H1 (cell line): ENCODE measurements at regions not wholly inside any gene's neighbourhood (a gene's known extent, or its start where the extent isn't known, plus 50 kb on each side); places are given as distances from the start of the nearest gene placed in this dataset.

Experiments
- CTCF ChIA-PET: fragments of 300-600 bp; sonication (Branson Sonifier 250); formaldehyde crosslinking; loops from one replicate; lab custom pipeline; 2021; ENCODE audit not compliant: partially characterized antibody; lab: Charles Lee
- POLR2A ChIA-PET: fragments of 300-600 bp; sonication (Branson Sonifier 250); formaldehyde crosslinking; loops from one replicate; lab custom pipeline; 2021; ENCODE audit warnings: inconsistent platforms; ENCODE audit not compliant: partially characterized antibody; lab: Charles Lee
- DNase-seq, 2 experiments: peaks; one replicate each; pipeline versions ENCODE4 v3.0.0 to v3.0.0-alpha.2; 2010 to 2022; ENCODE audit warnings: low spot score in 2 of 2, low read depth in 1 of 2, mixed read lengths in 1 of 2
- FAIRE-seq: peaks from 2 replicates; lab custom pipeline; 2011; peaks lifted over from hg19 to GRCh38; lab: Jason Lieb, UNC
- H2AFZ ChIP-seq: 2 replicates; pipeline ENCODE4 v1.8.1; 2012; ENCODE audit warnings: low read length, inconsistent platforms
- H2AK5ac ChIP-seq: 2 replicates; pipeline ENCODE4 v1.6.1; 2013; ENCODE audit warnings: low read depth, low read length
- H2BK120ac ChIP-seq: replicated peaks from 2 replicates; pipeline ENCODE3; 2013; ENCODE audit warnings: low read depth, low read length, inconsistent platforms
- H2BK12ac ChIP-seq: 2 replicates; pipeline ENCODE4 v1.6.1; 2013; ENCODE audit warnings: low read depth, low read length
- H2BK15ac ChIP-seq: 2 replicates; pipeline ENCODE4 v1.6.1; 2013; ENCODE audit warnings: low read length
- H2BK20ac ChIP-seq: 2 replicates; pipeline ENCODE4 v1.6.1; 2013; ENCODE audit warnings: low read length
- H2BK5ac ChIP-seq: 2 replicates; pipeline ENCODE4 v1.6.1; 2013; ENCODE audit warnings: low read depth, low read length
- H3K14ac ChIP-seq: 2 replicates; pipeline ENCODE4 v1.6.1; 2013; ENCODE audit warnings: inconsistent platforms; ENCODE audit not compliant: insufficient read length
- H3K18ac ChIP-seq: 2 replicates; pipeline ENCODE4 v1.6.1; 2013; ENCODE audit warnings: low read length; ENCODE audit errors: extremely low read depth
- H3K23ac ChIP-seq: 2 replicates; pipeline ENCODE4 v1.6.1; 2013; ENCODE audit warnings: inconsistent platforms; ENCODE audit not compliant: insufficient read length
- H3K23me2 ChIP-seq: 2 replicates; pipeline ENCODE4 v1.6.1; 2013; ENCODE audit warnings: low read depth, low read length
- H3K27ac ChIP-seq: 2 replicates; pipeline ENCODE4 v1.6.1; 2011; ENCODE audit warnings: low read depth, low read length, inconsistent platforms
- H3K27me3 ChIP-seq, 4 experiments: replicated peaks in 1 of 4; 1 replicate in 1 of 4; 2 replicates in 3 of 4; pipeline versions ENCODE4 v1.6.1 to v1.8.1; 2011 to 2013; ENCODE audit warnings: low read length in 3 of 4, mild to moderate bottlenecking in 3 of 4, inconsistent platforms in 2 of 4, mixed read lengths in 2 of 4, moderate library complexity in 1 of 4; ENCODE audit not compliant: control insufficient read depth in 3 of 4, insufficient read depth in 3 of 4; ENCODE audit errors: extremely low read depth in 1 of 4
- H3K36me3 ChIP-seq, 4 experiments: 2 replicates each; pipeline versions ENCODE4 v1.6.1 to v1.8.1; 2011 to 2013; ENCODE audit warnings: mild to moderate bottlenecking in 4 of 4, low read length in 3 of 4, moderate library complexity in 2 of 4, control low read depth in 1 of 4, inconsistent platforms in 1 of 4; ENCODE audit not compliant: insufficient read depth in 4 of 4, control insufficient read depth in 2 of 4
- H3K4ac ChIP-seq: replicated peaks from 2 replicates; pipeline ENCODE3; 2013; ENCODE audit warnings: low read length, low read depth, mixed read lengths, inconsistent platforms; ENCODE audit not compliant: insufficient read length
- H3K4me1 ChIP-seq, 4 experiments: replicated peaks in 1 of 4; 1 replicate in 1 of 4; 2 replicates in 3 of 4; pipeline versions ENCODE4 v1.6.1 to v1.8.1; 2011 to 2013; ENCODE audit warnings: low read length in 3 of 4, inconsistent platforms in 2 of 4, mixed read lengths in 1 of 4; ENCODE audit not compliant: insufficient read depth in 4 of 4, control insufficient read depth in 3 of 4
- H3K4me2 ChIP-seq, 2 experiments: 2 replicates each; pipeline versions ENCODE4 v1.6.1 to v1.8.1; 2011 to 2013; ENCODE audit warnings: low read depth in 2 of 2, low read length in 2 of 2, control low read depth in 1 of 2, inconsistent platforms in 1 of 2, mild to moderate bottlenecking in 1 of 2; ENCODE audit not compliant: insufficient read depth in 1 of 2
- H3K4me3 ChIP-seq, 4 experiments: fragments of 200-600, 300-600 bp in 1 of 4; sonication (generic), shearing (Covaris generic), sonication (Bioruptor Twin) in 1 of 4; 2 replicates each; pipeline versions ENCODE4 v1.5.1 to v1.8.1; 2011 to 2016; ENCODE audit warnings: low read length in 4 of 4, low read depth in 3 of 4, control low read depth in 2 of 4, inconsistent platforms in 2 of 4, mild to moderate bottlenecking in 2 of 4, mixed read lengths in 1 of 4, moderate library complexity in 1 of 4; ENCODE audit not compliant: insufficient read depth in 2 of 4; ENCODE audit errors: extremely low read depth in 1 of 4
- H3K56ac ChIP-seq: replicated peaks from 2 replicates; pipeline ENCODE3; 2013; ENCODE audit warnings: low read depth, mild to moderate bottlenecking, mixed read lengths, low read length, inconsistent platforms; ENCODE audit not compliant: insufficient read length
- H3K79me1 ChIP-seq: 2 replicates; pipeline ENCODE4 v1.6.1; 2013; ENCODE audit warnings: low read depth, low read length, control low read depth
- H3K79me2 ChIP-seq, 2 experiments: 2 replicates each; pipeline versions ENCODE4 v1.6.1 to v1.8.1; 2012 to 2013; ENCODE audit warnings: low read length in 2 of 2, mild to moderate bottlenecking in 2 of 2, inconsistent platforms in 1 of 2; ENCODE audit not compliant: insufficient read depth in 2 of 2, control insufficient read depth in 1 of 2
- H3K9ac ChIP-seq, 4 experiments: replicated peaks in 1 of 4; 1 replicate in 1 of 4; 2 replicates in 3 of 4; pipeline versions ENCODE4 v1.6.1 to v1.8.1; 2011 to 2013; ENCODE audit warnings: low read depth in 3 of 4, low read length in 3 of 4, control low read depth in 2 of 4, mild to moderate bottlenecking in 2 of 4, moderate library complexity in 2 of 4, inconsistent platforms in 1 of 4; ENCODE audit errors: extremely low read depth in 1 of 4
- H3K9me3 ChIP-seq, 2 experiments: 2 replicates each; pipeline versions ENCODE4 v1.6.1 to v1.8.1; 2012 to 2013; ENCODE audit warnings: mild to moderate bottlenecking in 2 of 2, moderate library complexity in 2 of 2, control low read depth in 1 of 2, inconsistent platforms in 1 of 2, low read depth in 1 of 2, low read length in 1 of 2, mixed read lengths in 1 of 2; ENCODE audit not compliant: insufficient read depth in 2 of 2
- H4K20me1 ChIP-seq, 2 experiments: replicated peaks in 1 of 2; 2 replicates each; pipeline versions ENCODE3 to v1.8.1; 2011 to 2013; ENCODE audit warnings: inconsistent platforms in 2 of 2, low read length in 2 of 2, mild to moderate bottlenecking in 1 of 2; ENCODE audit not compliant: insufficient read depth in 2 of 2, control insufficient read depth in 1 of 2
- H4K5ac ChIP-seq: 2 replicates; pipeline ENCODE4 v1.6.1; 2013; ENCODE audit warnings: low read length, low read depth, mixed read lengths, inconsistent platforms; ENCODE audit not compliant: insufficient read length
- H4K8ac ChIP-seq: 2 replicates; pipeline ENCODE4 v1.8.0; 2013; ENCODE audit warnings: mild to moderate bottlenecking, moderate library complexity, low read length, inconsistent platforms; ENCODE audit not compliant: insufficient read depth; ENCODE audit errors: extremely low read depth
- H4K91ac ChIP-seq: replicated peaks from 2 replicates; pipeline ENCODE3; 2013; ENCODE audit warnings: low read length, mixed read lengths, inconsistent platforms; ENCODE audit not compliant: insufficient read length
- RXRA ChIP-seq: IDR thresholded peaks from 2 replicates; pipeline ENCODE4 v1.6.1; 2011; ENCODE audit warnings: low read depth, mild to moderate bottlenecking, low read length, moderate library complexity; ENCODE audit not compliant: insufficient read depth
- SAP30 ChIP-seq: fragments of 300-600 bp; sonication (generic); IDR thresholded peaks from 2 replicates; pipeline ENCODE4 v1.7.1; 2012; ENCODE audit warnings: low read length, moderate library complexity, mild to moderate bottlenecking, inconsistent platforms; ENCODE audit not compliant: insufficient read depth, insufficient replicate concordance
- SIN3A ChIP-seq, 2 experiments: IDR thresholded peaks in 1 of 2; conservative IDR thresholded peaks in 1 of 2; 2 replicates each; pipeline ENCODE4 v1.6.1; 2011 to 2012; ENCODE audit warnings: low read length in 2 of 2, improper control_type of control experiment in 1 of 2, low read depth in 1 of 2, mild to moderate bottlenecking in 1 of 2
- YY1 ChIP-seq: IDR thresholded peaks from 2 replicates; pipeline ENCODE4 v1.6.1; 2011; ENCODE audit warnings: low read depth, mild to moderate bottlenecking, low read length
- WGBS, 2 experiments: shearing (Covaris generic) in 1 of 2; methylation state at CpG; one replicate each; pipeline versions ENCODE4 v1.1.6 to v1.1.7; 2013 to 2015; ENCODE audit warnings: low lambda C conversion rate in 2 of 2, mixed read lengths in 2 of 2, inconsistent platforms in 1 of 2, low coverage in 1 of 2, missing lambda C conversion rate in 1 of 2; ENCODE audit not compliant: insufficient replicate concordance in 2 of 2, insufficient coverage in 1 of 2, insufficient read length in 1 of 2; ENCODE audit errors: extremely low coverage in 1 of 2, missing lambda C conversion rate in 1 of 2; 5-methylcytosine and 5-hydroxymethylcytosine counted together

DNA sequence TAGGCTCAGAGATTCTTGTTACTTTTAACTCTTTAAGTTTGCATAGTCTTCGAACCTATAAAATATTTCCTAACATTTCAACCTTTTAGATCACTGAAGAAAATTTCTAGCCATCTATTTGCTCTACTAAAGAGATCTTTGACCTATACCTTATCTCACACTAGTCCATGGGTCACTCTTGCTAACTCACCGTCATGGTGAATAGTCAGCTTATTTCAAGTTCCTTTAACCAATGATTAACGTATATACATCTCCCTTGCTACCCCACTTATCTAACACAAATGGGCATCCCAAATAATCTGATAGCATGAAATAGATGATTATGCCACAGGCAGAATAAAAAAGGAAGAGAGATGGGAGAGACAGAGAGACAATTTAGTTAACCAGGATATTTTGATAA, 303.1 kb downstream of the GPD2 start:
- WGBS, 2 experiments: 86% methylated on average over 3 of the region's 3 CpGs; no CpG with 5 or more reads in 1 of the 2 experiments

More for the DNA sequence above, 303.1 kb downstream of the GPD2 start:
- Histone ChIP-seq H3K27me3 (no peaks in the 10 kb centered on the region), H3K4me3 (no peak overlapping the region), H3K27ac (no peak overlapping the region), H3K56ac (no peak overlapping the region), H4K91ac (no peak overlapping the region), H2AK5ac (no peak overlapping the region), H4K8ac (no peak overlapping the region), H3K4me1 (peaks cover 0 to 4% (median 0%) of the 10 kb centered on the region in 4 experiments; a peak in 1 of 7 replicates), H2BK5ac (no peak overlapping the region), H3K36me3 (no peaks in the 10 kb centered on the region), H2BK12ac (no peak overlapping the region), H3K4ac (no peak overlapping the region), H3K79me2 (no peaks in the 10 kb centered on the region), H2BK120ac (no peak overlapping the region), H3K18ac (no peak overlapping the region), H2BK15ac (no peak overlapping the region), H3K23ac (no peak overlapping the region), H2AFZ (no peak overlapping the region), H3K79me1 (no peaks in the 10 kb centered on the region), H3K14ac (no peak overlapping the region), H3K9ac (no peak overlapping the region), H4K5ac (no peak overlapping the region), H2BK20ac (no peak overlapping the region; the same call in 1 of the 2 replicates), H3K4me2 (no peak overlapping the region), H3K9me3 (no peaks in the 10 kb centered on the region), H4K20me1 (no peaks in the 10 kb centered on the region), H3K23me2 (no peaks in the 10 kb centered on the region)
- no peak for FAIRE-seq
- POLR2A ChIA-PET: no interaction called here
- TF ChIP-seq YY1: no peak
- no peak for TF ChIP-seq RXRA
- no peak for TF ChIP-seq SIN3A (conservative IDR thresholded peaks at IDR 0.05 in 1 of 2, IDR thresholded peaks at IDR 0.05 in 1 of 2; ENCODE audit: low read depth in 1 of 2, low read length in 2 of 2)
- no peak for TF ChIP-seq SAP30
- no peak for DNase-seq
- CTCF ChIA-PET: no interaction called here
